Neural cell (in vitro differentiated cells): ENCODE measurements at regions not wholly inside any gene's neighbourhood (a gene's known extent, or its start where the extent isn't known, plus 50 kb on each side); places are given as distances from the start of the nearest gene placed in this dataset.
A peak's percentile ranks its signal among the peaks of the same experiment; 100 is the strongest.

ENCODE experiments used
- H2AFZ ChIP-seq: fragments of 200-600, 300-800 bp; sonication (generic), shearing (Covaris generic); 2 replicates; pipeline ENCODE4 v1.6.0; 2014; ENCODE audit warnings: low read depth, mild to moderate bottlenecking, antibody characterized with exemption, low read length, moderate library complexity
- H3F3A ChIP-seq: fragments of 200-600 bp; shearing (Covaris generic); 2 replicates; pipeline ENCODE4 v1.6.1; 2016; ENCODE audit warnings: mild to moderate bottlenecking, moderate library complexity, mixed read lengths, antibody characterized with exemption, low read length; ENCODE audit not compliant: insufficient read depth, poor library complexity, severe bottlenecking
- H3K27ac ChIP-seq: fragments of 200-600, 300-800 bp; sonication (generic), shearing (Covaris generic); 2 replicates; pipeline ENCODE4 v1.5.1; 2014; ENCODE audit warnings: mild to moderate bottlenecking, low read length, moderate library complexity
- H3K27me3 ChIP-seq: fragments of 300-800, 200-600 bp; sonication (generic), shearing (Covaris generic); 2 replicates; pipeline ENCODE4 v1.6.0; 2014; ENCODE audit warnings: mild to moderate bottlenecking, low read depth, low read length, moderate library complexity; ENCODE audit not compliant: insufficient read depth
- H3K36me3 ChIP-seq: fragments of 300-800, 200-600 bp; sonication (generic), shearing (Covaris generic); 2 replicates; pipeline ENCODE4 v1.5.1; 2014; ENCODE audit warnings: mild to moderate bottlenecking, antibody characterized with exemption, low read length, moderate library complexity; ENCODE audit not compliant: insufficient read depth
- H3K4me2 ChIP-seq: fragments of 300-800, 200-600 bp; sonication (generic), shearing (Covaris generic); 2 replicates; pipeline ENCODE4 v1.6.0; 2014; ENCODE audit warnings: mild to moderate bottlenecking, low read length
- H3K4me3 ChIP-seq: fragments of 300-800, 200-600 bp; sonication (generic), shearing (Covaris generic); 2 replicates; pipeline ENCODE4 v1.5.1; 2014; ENCODE audit warnings: mild to moderate bottlenecking, low read length, moderate library complexity
- H3K79me2 ChIP-seq: fragments of 200-600 bp; shearing (Covaris generic); replicated peaks from 2 replicates; pipeline ENCODE4 v1.6.0; 2014; ENCODE audit warnings: mild to moderate bottlenecking, low read length, moderate library complexity; ENCODE audit not compliant: insufficient read depth
- H3K9ac ChIP-seq: fragments of 300-800, 200-600 bp; sonication (generic), shearing (Covaris generic); 2 replicates; pipeline ENCODE4 v1.6.1; 2016; ENCODE audit warnings: mild to moderate bottlenecking, low read length, mixed read lengths
- H3K9me2 ChIP-seq: fragments of 200-600 bp; shearing (Covaris generic); 2 replicates; pipeline ENCODE4 v1.6.1; 2016; ENCODE audit warnings: mild to moderate bottlenecking, low read length, mixed read lengths; ENCODE audit not compliant: insufficient read depth
- H3K9me3 ChIP-seq: fragments of 200-600, 300-800 bp; sonication (generic), shearing (Covaris generic); 2 replicates; pipeline ENCODE4 v1.6.1; 2016; ENCODE audit warnings: mild to moderate bottlenecking, mixed run types, low read length, moderate library complexity, mixed read lengths
- H4K20me1 ChIP-seq: fragments of 200-600 bp; shearing (Covaris generic); 2 replicates; pipeline ENCODE4 v1.6.1; 2016; ENCODE audit warnings: mild to moderate bottlenecking, mixed run types; ENCODE audit not compliant: insufficient read depth
- CTCF ChIP-seq: fragments of 450-650 bp; IDR thresholded peaks from 2 replicates; pipeline ENCODE4 v1.5.1; 2014; ENCODE audit warnings: antibody characterized with exemption, mild to moderate bottlenecking, moderate library complexity; ENCODE audit not compliant: poor library complexity, severe bottlenecking
- EP300 ChIP-seq: fragments of 450-650 bp; conservative IDR thresholded peaks from 2 replicates; pipeline ENCODE4 v1.6.1; 2014; ENCODE audit warnings: antibody characterized with exemption, mild to moderate bottlenecking, moderate library complexity; ENCODE audit not compliant: poor library complexity, severe bottlenecking
- POLR2AphosphoS5 ChIP-seq: IDR thresholded peaks from 2 replicates; pipeline ENCODE4 v1.6.1; 2012
- RAD21 ChIP-seq: fragments of 450-650 bp; conservative IDR thresholded peaks from 2 replicates; pipeline ENCODE4 v1.6.1; 2014; ENCODE audit warnings: antibody characterized with exemption, mild to moderate bottlenecking, moderate library complexity
- REST ChIP-seq: IDR thresholded peaks from 2 replicates; pipeline ENCODE4 v1.6.1; 2012; ENCODE audit warnings: borderline replicate concordance
- SMC3 ChIP-seq: fragments of 450-650 bp; conservative IDR thresholded peaks from 2 replicates; pipeline ENCODE4 v1.6.1; 2014; ENCODE audit warnings: antibody characterized with exemption, mild to moderate bottlenecking, moderate library complexity; ENCODE audit not compliant: poor library complexity
- TAF1 ChIP-seq: IDR thresholded peaks from 2 replicates; pipeline ENCODE4 v1.6.1; 2012; ENCODE audit warnings: low read depth

GRCh38 chr13:77460195-77460594 is 75.3 kb upstream of the SCEL start:
- H3K27me3 ChIP-seq = no peaks in the 10 kb centered on the region
- H3K27ac ChIP-seq = peak overlapping the region; percentile 82
- H3K4me3 ChIP-seq = peak overlapping the region; percentile 57
- no peaks in the 10 kb centered on the region for H4K20me1 ChIP-seq
- H3K4me2 ChIP-seq = peak overlapping the region; percentile 47
- no peaks in the 10 kb centered on the region for H3F3A ChIP-seq
- H3K9me2 ChIP-seq = no peaks in the 10 kb centered on the region
- TF ChIP-seq REST = no peak
- TF ChIP-seq TAF1 = no peak
- TF ChIP-seq EP300 = no peak
- no peak for TF ChIP-seq SMC3
- no peak for TF ChIP-seq CTCF
- no peak for TF ChIP-seq RAD21
- H2AFZ ChIP-seq = no peak overlapping the region
- peak overlapping the region; percentile 46 for H3K9ac ChIP-seq
- no peaks in the 10 kb centered on the region for H3K9me3 ChIP-seq
- no peaks in the 10 kb centered on the region for H3K79me2 ChIP-seq
- H3K36me3 ChIP-seq = no peaks in the 10 kb centered on the region

- Histone ChIP-seq H3K36me3 (no peaks in the 10 kb centered on the region), H3K9me3 (no peaks in the 10 kb centered on the region), H3F3A (no peaks in the 10 kb centered on the region), H3K27me3 (no peaks in the 10 kb centered on the region), H4K20me1 (no peaks in the 10 kb centered on the region), H3K9me2 (no peaks in the 10 kb centered on the region), H3K4me2 (peak overlapping the region; percentile 47), H3K27ac (peak overlapping the region; percentile 82), H3K79me2 (no peaks in the 10 kb centered on the region), H3K9ac (peak overlapping the region; percentile 46), H2AFZ (no peak overlapping the region), H3K4me3 (peak overlapping the region; percentile 57)
- TF ChIP-seq POLR2AphosphoS5 (peak; percentile 73), TAF1 (peak; percentile 32), CTCF (no peak), REST (peak; percentile 87), EP300 (peak; percentile 84), RAD21 (peak; percentile 29)
These were observed 75.9 kb upstream of the SCEL start for GRCh38 chr13:77459592-77459991.
